IPS DF 4.7 (cell line): ENCODE measurements at regions not wholly inside any gene's neighbourhood (a gene's known extent, or its start where the extent isn't known, plus 50 kb on each side); places are given as distances from the start of the nearest gene placed in this dataset.
"Not testable (repeated sequence)": the region's sequence is repeated elsewhere in the genome, so short reads cannot be mapped to it uniquely, and the experiment has no call there.

Experiments
- DNase-seq: peaks from one replicate; pipeline ENCODE4 v3.0.0-alpha.2; 2013; ENCODE audit warnings: low spot score; ENCODE audit errors: extremely low read depth

DNA sequence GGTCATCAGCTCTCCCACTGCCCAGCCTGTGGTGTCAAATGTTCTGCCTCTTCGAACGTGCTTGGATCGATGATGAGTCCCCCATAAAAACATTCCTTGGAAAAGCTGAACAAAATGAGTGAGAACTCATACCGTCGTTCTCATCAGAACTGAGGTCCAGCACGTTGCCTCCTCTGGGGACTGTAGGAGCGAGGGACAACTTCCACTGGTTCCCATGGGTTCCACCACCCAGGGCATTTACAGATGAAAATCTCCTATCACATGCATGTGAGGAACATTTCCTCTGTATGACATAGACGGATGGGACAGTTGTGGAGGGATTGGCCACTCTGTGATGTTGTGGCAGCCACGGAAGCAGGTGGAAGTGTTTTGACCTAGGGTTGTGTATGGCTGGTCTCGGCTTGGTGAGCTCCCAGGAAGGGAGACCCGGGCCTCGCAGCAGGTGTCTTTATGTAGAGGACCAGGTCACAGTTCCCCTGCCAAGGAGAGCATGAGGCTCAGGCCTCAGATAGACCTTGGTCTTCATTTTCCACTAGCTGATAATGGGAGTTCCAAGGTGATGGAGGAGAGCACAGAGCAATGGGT is 113.0 kb downstream of the SNRPN start:
- DNase-seq: no peak

DNA sequence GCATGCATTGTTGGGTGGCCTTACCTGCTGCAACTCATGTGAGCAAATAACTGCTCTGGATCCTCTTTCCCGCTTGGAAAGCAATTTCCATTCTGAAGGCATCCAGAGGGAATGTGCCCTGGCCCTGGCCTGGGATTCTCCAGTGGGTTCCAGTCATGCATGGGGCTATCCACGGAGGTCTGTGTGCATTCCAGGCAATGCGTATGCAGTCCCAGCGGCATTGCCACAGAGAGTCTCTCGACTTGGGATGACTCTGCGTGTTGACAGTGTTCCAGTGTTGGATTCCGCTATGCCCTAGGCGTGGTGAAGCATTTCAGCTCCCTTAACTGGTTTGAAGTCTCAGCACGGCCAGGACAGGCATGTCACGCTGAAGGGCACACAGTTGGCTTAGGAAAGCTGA is 113.9 kb downstream of the SNRPN start:
- no peak for DNase-seq

DNA sequence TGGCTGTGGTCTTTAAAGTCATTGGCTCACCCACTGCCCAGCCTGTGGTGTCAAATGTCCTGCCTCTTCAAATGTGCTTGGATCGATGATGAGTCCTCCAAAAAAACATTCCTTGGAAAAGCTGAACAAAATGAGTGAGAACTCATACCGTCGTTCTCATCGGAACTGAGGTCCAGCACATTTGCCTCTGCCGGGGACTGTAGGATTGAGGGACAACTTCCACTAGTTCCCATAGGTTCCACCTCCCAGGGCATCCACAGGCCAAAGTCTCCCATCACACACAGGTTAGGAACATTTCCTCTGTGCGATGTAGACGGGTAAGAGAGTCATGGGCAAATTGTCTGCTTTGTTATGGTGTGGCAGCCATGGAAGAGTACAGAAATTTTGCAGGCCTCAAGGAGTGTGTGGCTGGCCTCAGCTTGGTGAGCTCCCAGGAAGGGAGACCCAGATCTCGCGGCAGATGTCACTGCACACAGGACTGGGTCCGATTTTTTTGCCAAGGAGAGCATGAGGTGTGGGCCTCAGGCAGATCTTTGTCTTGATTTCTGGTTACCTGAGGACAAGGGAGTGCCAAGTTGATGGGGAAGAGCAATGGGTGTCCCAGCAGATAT is 115.7 kb downstream of the SNRPN start:
- no peak for DNase-seq

GRCh38 chr15:25072857-25073476 is 118.2 kb downstream of the SNRPN start:
- no peak for DNase-seq

- no peak for DNase-seq
Observed at GRCh38 chr15:25087137-25087536, 132.3 kb downstream of the SNRPN start.

GRCh38 chr15:25088261-25088790 is 133.5 kb downstream of the SNRPN start:
- DNase-seq: no peak

DNA sequence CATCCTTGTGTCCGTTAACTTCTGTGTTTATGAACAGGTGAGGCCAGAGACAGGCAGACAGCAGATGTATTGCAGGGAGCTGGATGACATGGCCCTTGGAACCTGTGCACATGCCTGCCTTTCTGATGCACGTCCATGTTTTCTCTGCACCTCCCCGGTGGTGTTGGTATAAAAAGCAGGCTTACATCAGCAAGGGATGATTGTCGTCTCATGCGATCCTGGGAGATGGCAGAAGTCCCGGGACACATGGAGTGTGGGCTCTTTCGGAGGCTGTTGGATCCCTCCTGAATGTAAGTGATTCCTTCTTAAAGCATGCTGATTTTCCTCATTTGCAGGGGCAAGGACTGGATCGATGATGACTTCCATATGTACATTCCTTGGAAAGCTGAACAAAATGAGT is 134.8 kb downstream of the SNRPN start:
- DNase-seq: no peak

- DNase-seq: no peak
Observed at GRCh38 chr15:25090073-25090733, 135.4 kb downstream of the SNRPN start.

DNA sequence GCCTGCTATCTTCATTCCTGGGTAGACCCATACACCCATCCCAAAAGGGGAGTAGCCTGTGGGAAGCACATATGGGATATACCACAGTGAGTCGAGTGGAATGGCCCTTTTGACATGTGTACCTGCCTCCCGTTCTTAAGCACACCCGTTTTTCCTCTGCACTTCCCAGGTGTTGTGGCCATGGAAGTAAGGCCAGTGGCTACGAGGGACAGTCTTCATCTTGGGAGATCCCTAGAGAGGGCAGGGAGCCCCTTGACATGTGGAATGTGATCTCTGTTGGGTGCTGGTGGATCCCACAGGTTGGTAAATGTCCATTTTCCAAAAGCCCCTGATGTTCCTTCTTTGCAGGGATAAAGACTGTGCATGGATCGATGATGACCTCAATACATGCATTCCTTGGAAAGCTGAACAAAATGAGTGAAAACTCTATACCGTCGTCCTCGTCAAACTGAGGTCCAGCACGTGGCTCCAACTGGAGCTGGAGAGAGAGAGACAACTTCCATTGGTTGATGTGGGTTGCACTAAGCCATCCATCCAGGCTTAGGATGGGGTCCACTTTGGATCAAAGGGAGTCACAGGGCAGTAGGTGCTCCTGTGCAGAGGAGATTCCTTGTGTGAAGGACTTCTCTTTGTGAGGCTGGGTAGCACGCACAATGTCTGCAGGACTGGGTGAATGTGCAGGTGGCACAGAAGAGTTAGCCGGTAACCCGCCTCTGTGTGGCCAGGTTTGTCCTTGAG is 136.8 kb downstream of the SNRPN start:
- no peak for DNase-seq

DNA sequence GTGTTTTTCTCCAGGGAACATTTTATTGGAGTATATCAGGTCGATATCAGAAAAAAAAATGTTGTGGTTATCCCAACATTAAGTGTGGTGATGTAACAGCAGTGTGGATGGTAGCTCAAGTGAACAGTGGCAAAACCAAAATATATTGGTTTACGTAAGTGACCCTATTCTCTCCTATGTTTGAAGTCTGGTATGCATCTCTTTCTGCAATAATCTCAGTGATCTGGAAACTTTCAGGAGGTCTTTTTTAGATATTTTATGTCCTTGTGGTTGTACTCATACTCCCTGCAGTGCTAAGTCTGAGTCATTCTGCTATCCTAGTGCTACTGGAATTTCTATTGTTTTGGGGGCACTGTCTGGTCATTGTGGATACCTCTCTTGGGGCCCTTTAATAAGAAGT is 137.9 kb downstream of the SNRPN start:
- no peak for DNase-seq

GRCh38 chr15:25093455-25094029 is 138.8 kb downstream of the SNRPN start:
- DNase-seq: no peak

DNA sequence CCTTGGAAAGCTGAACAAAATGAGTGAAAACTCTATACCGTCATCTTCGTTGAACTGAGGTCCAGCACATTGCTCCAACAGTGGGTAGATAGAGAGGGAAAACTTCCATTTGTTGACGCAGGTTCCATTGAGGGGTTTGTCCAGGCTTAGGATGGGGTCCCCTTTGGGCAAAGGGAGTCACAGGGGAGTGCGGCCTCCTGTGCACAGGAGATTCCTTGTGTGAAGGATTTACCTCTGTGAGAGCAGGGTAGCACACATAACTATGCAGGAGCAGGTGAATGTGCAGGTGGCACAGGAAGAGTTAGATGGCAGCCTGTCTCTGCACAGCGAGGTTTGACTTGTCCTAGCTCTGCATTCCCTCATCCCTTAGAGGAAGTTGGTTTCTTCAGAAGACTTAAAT is 139.3 kb downstream of the SNRPN start:
- no peak for DNase-seq

GRCh38 chr15:25094519-25094918 is 139.7 kb downstream of the SNRPN start:
- DNase-seq: no peak

DNA sequence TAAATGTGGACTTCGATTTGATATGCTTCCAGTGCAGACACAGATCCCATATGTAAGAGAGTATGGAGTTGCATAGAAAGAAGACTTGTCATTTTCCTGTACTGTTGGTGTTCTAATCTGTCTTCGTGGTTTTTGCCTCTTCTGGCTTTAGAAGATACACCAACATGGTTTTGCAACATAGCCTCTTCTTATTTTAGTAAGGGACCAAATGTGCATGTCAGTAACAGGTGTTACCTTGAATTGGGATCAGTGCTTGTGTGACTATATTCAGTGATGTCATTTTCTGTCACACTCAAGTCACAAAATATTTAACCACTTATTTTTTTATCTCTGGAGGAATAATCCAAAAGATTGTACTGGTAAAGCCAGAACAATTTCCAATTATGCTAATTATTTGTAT is 140.4 kb downstream of the SNRPN start:
- no peak for DNase-seq

GRCh38 chr15:25099966-25100365 is 145.2 kb downstream of the SNRPN start:
- not testable (repeated sequence) for DNase-seq

GRCh38 chr15:25106209-25106608 is 151.4 kb downstream of the SNRPN start:
- no peak for DNase-seq

GRCh38 chr15:25133804-25134203 is 179.0 kb downstream of the SNRPN start:
- DNase-seq: no peak

- no peak for DNase-seq
Observed at GRCh38 chr15:25134546-25134945, 179.8 kb downstream of the SNRPN start.

- no peak for DNase-seq
Observed at GRCh38 chr15:25136119-25136518, 181.3 kb downstream of the SNRPN start.

DNA sequence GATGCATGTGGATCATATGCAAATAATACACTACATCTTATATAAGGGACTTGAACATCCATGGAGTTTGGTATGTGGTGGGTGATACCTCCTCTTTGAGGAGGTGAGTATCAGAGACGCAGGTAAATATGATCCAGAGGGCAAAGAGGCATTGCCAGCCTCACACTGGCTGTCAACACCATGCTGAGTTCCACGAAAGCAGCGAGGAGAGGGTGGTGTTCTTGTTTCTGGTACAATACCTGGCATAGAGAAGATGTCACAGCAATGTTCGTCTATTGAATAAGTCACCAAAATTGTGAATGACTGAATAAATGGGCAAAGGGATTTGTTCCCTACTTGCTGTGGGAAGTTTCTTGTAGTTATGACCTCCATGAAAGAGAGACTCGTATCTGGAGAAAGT is 182.2 kb downstream of the SNRPN start:
- no peak for DNase-seq

DNA sequence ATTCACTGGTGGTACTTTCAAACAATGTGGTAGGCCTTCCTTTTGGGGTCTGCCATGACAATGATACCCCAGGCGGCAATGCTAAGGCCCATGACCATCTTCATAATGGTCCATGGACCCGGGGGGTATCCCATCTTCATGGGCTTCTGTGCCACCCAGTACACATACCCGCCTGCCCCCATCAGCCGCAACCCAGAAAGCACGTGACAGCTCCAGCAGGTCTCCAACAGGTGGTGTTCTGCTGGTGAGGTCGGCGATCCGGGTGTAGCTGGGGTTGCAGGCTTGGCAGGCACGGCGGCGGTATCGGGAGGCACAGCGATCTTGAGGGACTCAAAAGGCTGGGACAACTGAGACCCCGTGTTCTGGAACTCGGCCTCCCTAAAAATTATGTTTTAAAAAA is 214.5 kb downstream of the SNRPN start:
- no peak for DNase-seq
